Inflammatory macrophage treated with lipopolysaccharide for 4 hours (primary cell): ENCODE measurements at regions not wholly inside any gene's neighbourhood (a gene's known extent, or its start where the extent isn't known, plus 50 kb on each side); places are given as distances from the start of the nearest gene placed in this dataset.
"Not testable (repeated sequence)": the region's sequence is repeated elsewhere in the genome, so short reads cannot be mapped to it uniquely, and the experiment has no call there.

Source experiments
- DNase-seq: peaks from one replicate; pipeline ENCODE4 v3.0.0-alpha.2; 2020

- DNase-seq, result peak; percentile 81
Measured at GRCh38 chr12:92987362-92987761, 58.3 kb upstream of the EEA1 start.

DNA sequence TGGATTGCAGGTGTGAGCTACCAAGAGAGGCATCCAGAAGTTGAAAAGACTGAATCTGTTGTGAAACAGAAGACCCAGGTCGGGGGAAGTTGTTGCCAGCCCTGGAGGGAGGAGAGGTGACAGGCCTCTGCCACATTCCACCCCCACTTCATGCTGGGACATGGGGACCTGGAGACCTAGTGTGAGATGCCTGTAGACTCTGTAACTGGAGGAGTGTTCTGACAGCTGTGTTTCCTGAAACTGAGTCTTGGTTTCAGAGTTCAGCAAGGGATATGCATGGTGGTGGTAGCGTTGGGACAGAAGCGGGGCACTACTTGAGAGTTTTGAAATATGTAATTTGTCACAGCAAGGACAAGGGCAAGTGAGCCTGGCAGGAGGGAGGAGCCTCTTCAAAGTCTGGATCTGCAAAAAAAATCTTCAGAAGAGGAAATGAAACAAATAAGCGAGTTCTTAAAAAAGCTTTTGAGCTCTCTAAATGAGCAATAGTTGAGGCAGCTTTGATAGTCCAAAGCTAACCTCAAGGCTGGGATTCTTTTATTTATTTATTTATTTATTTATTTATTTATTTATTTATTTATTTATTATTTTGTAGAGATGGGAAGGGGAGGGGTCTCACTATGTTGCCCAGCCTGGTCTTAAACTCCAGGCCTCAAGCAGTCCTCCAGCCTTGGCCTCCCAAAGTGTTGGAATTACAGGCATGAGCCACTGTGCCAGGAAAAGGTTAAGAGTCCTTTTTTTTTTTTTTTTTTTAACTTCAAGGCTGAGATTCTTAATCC, 58.9 kb upstream of the EEA1 start:
- peak; percentile 93 for DNase-seq

- no peak for DNase-seq
Measured at GRCh38 chr12:92988622-92989130, 59.6 kb upstream of the EEA1 start.

- DNase-seq, result no peak
Measured at GRCh38 chr12:92989715-92990484, 60.8 kb upstream of the EEA1 start.

- DNase-seq, result no peak
Measured at GRCh38 chr12:92991134-92991533, 62.0 kb upstream of the EEA1 start.

- no peak for DNase-seq
Measured at GRCh38 chr12:92992041-92992440, 62.9 kb upstream of the EEA1 start.

DNA sequence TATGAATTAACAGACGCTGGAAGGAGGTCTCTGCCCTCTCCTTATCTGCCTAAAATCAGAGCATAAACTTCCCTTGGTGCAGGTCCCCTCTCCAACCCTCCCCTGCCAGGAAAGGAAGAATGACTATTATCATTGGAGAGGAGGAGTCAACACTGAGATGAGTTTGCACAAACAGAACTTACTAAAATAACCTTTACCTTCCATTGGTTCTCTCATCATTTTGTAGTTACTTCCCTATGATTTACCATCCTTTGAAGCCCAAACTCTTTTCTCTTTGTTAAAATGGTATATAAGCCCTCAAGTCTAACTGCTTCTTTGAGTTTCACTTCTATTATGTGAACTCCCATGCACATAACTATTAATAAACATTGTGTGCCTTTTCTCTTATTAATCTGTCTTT, 64.2 kb upstream of the EEA1 start:
- no peak for DNase-seq

GRCh38 chr12:92995258-92995903, 66.3 kb upstream of the EEA1 start:
- no peak for DNase-seq

GRCh38 chr12:93000026-93000425, 70.9 kb upstream of the EEA1 start:
- no peak for DNase-seq

GRCh38 chr12:93001407-93001806, 72.3 kb upstream of the EEA1 start:
- no peak for DNase-seq

GRCh38 chr12:93002293-93003054, 73.4 kb upstream of the EEA1 start:
- DNase-seq, result no peak

- no peak for DNase-seq
Measured at GRCh38 chr12:93003531-93004239, 74.6 kb upstream of the EEA1 start.

- no peak for DNase-seq
Measured at GRCh38 chr12:93005928-93006392, 76.9 kb upstream of the EEA1 start.

- DNase-seq, result no peak
Measured at GRCh38 chr12:93006471-93007208, 77.5 kb upstream of the EEA1 start.

GRCh38 chr12:93007544-93007943, 78.4 kb upstream of the EEA1 start:
- no peak for DNase-seq

DNA sequence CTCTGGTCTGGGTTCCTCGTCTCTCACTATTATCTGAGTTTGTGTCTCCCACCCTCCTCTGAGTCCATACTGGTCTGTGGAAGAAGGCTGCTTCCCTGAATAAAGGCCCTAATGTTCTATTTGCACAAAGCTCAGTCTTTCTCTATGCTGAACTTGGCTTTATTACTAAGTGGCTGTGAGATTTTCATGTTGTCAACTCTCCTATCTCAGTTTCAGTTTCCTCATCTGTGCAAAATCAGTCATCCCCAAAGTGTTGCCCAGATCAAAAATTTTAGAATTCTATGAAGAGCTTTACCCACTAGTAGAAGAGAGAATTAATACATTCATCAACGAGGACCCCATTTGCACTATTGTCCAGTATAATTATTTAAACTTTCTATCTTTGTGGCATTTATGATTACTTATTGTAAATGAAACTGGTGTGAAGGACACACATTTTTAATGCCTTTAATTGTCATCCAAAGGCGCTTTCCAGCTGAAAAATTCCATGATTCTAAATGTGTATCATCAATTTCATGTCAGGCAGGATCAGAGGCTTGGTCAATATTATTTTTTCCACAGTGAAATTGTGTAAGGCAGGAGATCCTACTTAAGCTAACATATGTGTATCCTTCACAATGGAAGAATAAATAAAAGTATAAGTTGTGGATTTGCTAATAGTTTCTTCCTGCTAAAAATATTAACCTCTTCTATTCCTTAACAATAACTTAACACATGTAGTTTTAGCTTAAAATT, 79.1 kb upstream of the EEA1 start:
- no peak for DNase-seq

GRCh38 chr12:93008880-93009279, 79.8 kb upstream of the EEA1 start:
- DNase-seq, result not testable (repeated sequence)

- no peak for DNase-seq
Measured at GRCh38 chr12:93009533-93009932, 80.4 kb upstream of the EEA1 start.

DNA sequence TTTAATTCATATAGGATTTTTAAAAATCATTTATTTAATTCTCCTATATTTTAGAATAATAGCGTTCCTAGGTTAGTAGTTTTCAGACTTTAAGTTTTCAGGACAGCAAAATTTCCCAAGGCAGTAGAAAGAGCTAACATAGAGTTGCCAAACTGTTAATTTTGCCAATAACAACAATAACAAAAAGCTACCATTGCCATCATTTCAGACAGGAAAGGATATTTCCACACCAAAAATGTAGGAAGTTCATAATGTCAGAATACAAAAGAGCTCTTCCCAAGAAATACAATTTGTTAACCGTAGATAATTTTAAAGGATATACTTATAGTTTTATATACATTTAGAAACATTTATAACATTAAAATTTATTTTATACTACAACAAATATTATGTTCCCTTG, 81.4 kb upstream of the EEA1 start:
- DNase-seq, result no peak

DNA sequence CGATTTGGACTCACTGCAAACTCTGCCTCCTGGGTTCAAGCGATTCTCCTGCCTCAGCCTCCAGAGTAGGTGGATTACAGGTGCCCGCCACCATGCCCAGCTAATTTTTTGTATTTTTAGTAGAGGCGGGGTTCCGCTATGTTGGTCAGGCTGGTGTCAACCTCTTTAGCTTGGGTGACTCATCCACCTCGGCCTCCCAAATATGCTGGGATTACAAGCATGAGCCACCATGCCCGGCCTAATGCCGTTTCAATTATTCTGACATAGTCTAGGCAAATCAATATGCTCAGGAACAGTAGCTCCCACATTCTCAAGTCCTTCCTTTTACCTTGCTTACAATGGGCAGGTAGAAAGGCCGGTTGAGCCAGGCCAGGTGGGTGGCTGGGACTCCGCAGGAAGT, 82.0 kb upstream of the EEA1 start:
- DNase-seq, result no peak
